GM23248 (cell line): ENCODE measurements at regions not wholly inside any gene's neighbourhood (a gene's known extent, or its start where the extent isn't known, plus 50 kb on each side); places are given as distances from the start of the nearest gene placed in this dataset.

ENCODE experiments used
- DNase-seq: peaks from one replicate; pipeline ENCODE4 v3.0.0-alpha.2; 2015
- H2AFZ ChIP-seq: fragments of 200-600 bp; sonication (generic); 2 replicates; pipeline ENCODE4 v1.6.1; 2016; ENCODE audit warnings: antibody characterized with exemption
- H3F3A ChIP-seq: fragments of 200-600 bp; sonication (generic); 2 replicates; pipeline ENCODE4 v1.6.1; 2016; ENCODE audit warnings: mild to moderate bottlenecking, antibody characterized with exemption, mixed run types; ENCODE audit not compliant: insufficient read depth
- H3K27ac ChIP-seq: fragments of 200-600 bp; sonication (generic); 2 replicates; pipeline ENCODE4 v1.5.1; 2016; ENCODE audit warnings: mild to moderate bottlenecking
- H3K27me3 ChIP-seq: fragments of 200-600 bp; sonication (generic); replicated peaks from 2 replicates; pipeline ENCODE4 v1.6.1; 2016; ENCODE audit warnings: mild to moderate bottlenecking; ENCODE audit not compliant: insufficient read depth
- H3K36me3 ChIP-seq: fragments of 200-600 bp; sonication (generic); 2 replicates; pipeline ENCODE4 v1.6.1; 2016; ENCODE audit warnings: low read depth, mild to moderate bottlenecking
- H3K4me1 ChIP-seq: fragments of 200-600 bp; sonication (generic); 2 replicates; pipeline ENCODE4 v1.6.1; 2016; ENCODE audit warnings: mild to moderate bottlenecking; ENCODE audit not compliant: insufficient read depth
- H3K4me2 ChIP-seq: fragments of 200-600 bp; sonication (generic); one replicate; pipeline ENCODE4 v1.6.1; 2016; ENCODE audit warnings: mild to moderate bottlenecking; ENCODE audit not compliant: unreplicated experiment
- H3K4me3 ChIP-seq: fragments of 200-600 bp; sonication (generic); 2 replicates; pipeline ENCODE4 v1.5.1; 2016; ENCODE audit warnings: mild to moderate bottlenecking
- H3K79me2 ChIP-seq: fragments of 200-600 bp; sonication (generic); 2 replicates; pipeline ENCODE4 v1.6.1; 2016; ENCODE audit warnings: mild to moderate bottlenecking; ENCODE audit not compliant: insufficient read depth
- H3K9ac ChIP-seq: fragments of 200-600 bp; sonication (generic); 2 replicates; pipeline ENCODE4 v1.6.1; 2016; ENCODE audit warnings: mild to moderate bottlenecking
- H3K9me2 ChIP-seq: fragments of 200-600 bp; sonication (generic); 2 replicates; pipeline ENCODE4 v1.6.1; 2016; ENCODE audit warnings: mixed run types, mild to moderate bottlenecking, moderate library complexity; ENCODE audit not compliant: insufficient read depth
- H3K9me3 ChIP-seq: fragments of 200-600 bp; sonication (generic); one replicate; pipeline ENCODE4 v1.6.1; 2017; ENCODE audit warnings: low read depth
- H4K20me1 ChIP-seq: fragments of 200-600 bp; sonication (generic); 2 replicates; pipeline ENCODE4 v1.6.0; 2016; ENCODE audit not compliant: insufficient read depth
- EZH2 ChIP-seq: fragments of 200-600 bp; sonication (generic); IDR thresholded peaks from 2 replicates; pipeline ENCODE4 v1.6.1; 2018; ENCODE audit warnings: antibody characterized with exemption, mild to moderate bottlenecking; ENCODE audit not compliant: insufficient read depth, poor library complexity, severe bottlenecking
- EZH2phosphoT487 ChIP-seq: fragments of 200-600 bp; sonication (generic); IDR thresholded peaks from 2 replicates; pipeline ENCODE4 v1.6.1; 2018; ENCODE audit warnings: antibody characterized with exemption, moderate library complexity, mild to moderate bottlenecking, low read depth; ENCODE audit not compliant: insufficient read depth
- WGBS, 2 experiments: methylation state at CpG; one replicate each; pipeline ENCODE4 v1.1.6; 2015 to 2017; ENCODE audit warnings: low lambda C conversion rate in 2 of 2, low coverage in 1 of 2; ENCODE audit errors: missing lambda C conversion rate in 2 of 2; 5-methylcytosine and 5-hydroxymethylcytosine counted together
- in situ Hi-C: fragments of 300-500 bp; cut with MboI; formaldehyde crosslinking; loops from 2 replicates; pipeline ENCODE4 v1.15.0; 2020

DNA sequence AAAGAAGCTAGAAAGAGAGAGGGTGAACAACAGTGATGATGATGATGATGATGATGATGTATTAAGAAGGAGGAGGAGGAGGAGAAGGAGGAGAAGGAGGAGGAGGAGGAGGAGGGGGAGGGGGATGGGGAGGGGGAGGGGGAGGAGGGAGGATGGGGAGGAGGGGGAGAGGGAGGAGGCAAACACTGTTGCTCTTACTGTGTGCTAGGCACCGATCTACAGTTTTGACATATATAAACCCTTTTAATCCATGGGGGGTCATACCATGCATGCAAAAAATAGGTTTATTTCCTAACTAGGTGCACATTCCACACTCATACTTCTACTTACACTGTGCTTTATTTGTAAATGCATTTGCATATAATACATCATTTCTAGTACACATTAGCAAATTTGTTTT is 482.8 kb upstream of the FAM241A start:
- DNase-seq: no peak
- Histone ChIP-seq H3K36me3 (no peaks in the 10 kb centered on the region), H3K27ac (no peak overlapping the region), H3K9me3 (no peaks in the 10 kb centered on the region), H3K9me2 (no peaks in the 10 kb centered on the region), H3K4me2 (no peak overlapping the region), H4K20me1 (no peaks in the 10 kb centered on the region), H3K27me3 (no peaks in the 10 kb centered on the region), H2AFZ (no peak overlapping the region), H3K9ac (no peak overlapping the region), H3K4me3 (no peak overlapping the region), H3F3A (no peaks in the 10 kb centered on the region), H3K79me2 (no peaks in the 10 kb centered on the region), H3K4me1 (0 out of 2 replicates have a peak, but pooled peaks cover 4% of the 10 kb centered on the region)
- TF ChIP-seq EZH2phosphoT487: no peak
- TF ChIP-seq EZH2: no peak
- in situ Hi-C loops: no loop called here
- 55 to 78% methylated on average over 1 of the region's 1 CpG for WGBS, 2 experiments

DNA sequence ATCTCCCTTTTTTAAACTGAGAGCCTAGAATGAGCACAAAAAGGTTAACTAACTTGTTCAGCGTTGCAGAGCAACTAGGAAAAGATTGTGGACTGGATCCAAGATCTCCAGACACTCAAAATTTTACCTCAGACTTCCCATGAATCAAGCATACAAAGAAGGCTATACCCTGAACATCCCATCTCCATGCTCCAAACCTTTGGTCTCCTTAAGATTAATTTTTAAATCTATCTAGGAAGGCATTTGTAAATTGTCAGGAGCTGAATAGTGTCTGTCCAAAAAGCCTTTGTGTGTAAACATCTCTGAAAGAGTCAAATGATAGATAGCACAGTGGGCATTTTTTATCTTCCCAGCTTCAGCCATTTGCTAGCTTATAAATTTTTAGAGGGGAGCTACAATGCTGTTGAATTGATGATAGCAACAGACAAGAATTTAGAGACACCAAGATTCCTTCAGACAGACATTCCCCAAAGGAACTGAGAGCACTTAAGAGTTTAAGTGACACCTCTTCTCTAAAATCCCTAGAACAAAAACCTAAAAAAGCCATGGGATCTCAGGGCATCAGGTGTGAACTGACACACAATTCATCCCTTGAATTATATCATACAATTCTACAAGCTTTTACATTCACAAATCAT is 480.8 kb upstream of the FAM241A start:
- in situ Hi-C loops: no loop called here
- H3K36me3 ChIP-seq: no peaks in the 10 kb centered on the region
- H3K4me2 ChIP-seq: no peak overlapping the region
- DNase-seq: no peak
- H3K27ac ChIP-seq: no peak overlapping the region
- no peaks in the 10 kb centered on the region for H4K20me1 ChIP-seq
- H3K4me1 ChIP-seq: 0 out of 2 replicates have a peak, but pooled peaks cover 4% of the 10 kb centered on the region
- no peaks in the 10 kb centered on the region for H3K79me2 ChIP-seq
- H2AFZ ChIP-seq: peak overlapping the region; percentile 45; the same call in 1 of the 2 replicates
- H3K4me3 ChIP-seq: no peak overlapping the region
- 14% methylated on average over 1 of the region's 1 CpG for WGBS, 2 experiments
- TF ChIP-seq EZH2phosphoT487 (no peak), EZH2 (no peak)
- H3K27me3 ChIP-seq: no peaks in the 10 kb centered on the region
- H3K9ac ChIP-seq: no peak overlapping the region
- H3K9me2 ChIP-seq: no peaks in the 10 kb centered on the region
- H3K9me3 ChIP-seq: no peaks in the 10 kb centered on the region
- H3F3A ChIP-seq: no peaks in the 10 kb centered on the region

DNA sequence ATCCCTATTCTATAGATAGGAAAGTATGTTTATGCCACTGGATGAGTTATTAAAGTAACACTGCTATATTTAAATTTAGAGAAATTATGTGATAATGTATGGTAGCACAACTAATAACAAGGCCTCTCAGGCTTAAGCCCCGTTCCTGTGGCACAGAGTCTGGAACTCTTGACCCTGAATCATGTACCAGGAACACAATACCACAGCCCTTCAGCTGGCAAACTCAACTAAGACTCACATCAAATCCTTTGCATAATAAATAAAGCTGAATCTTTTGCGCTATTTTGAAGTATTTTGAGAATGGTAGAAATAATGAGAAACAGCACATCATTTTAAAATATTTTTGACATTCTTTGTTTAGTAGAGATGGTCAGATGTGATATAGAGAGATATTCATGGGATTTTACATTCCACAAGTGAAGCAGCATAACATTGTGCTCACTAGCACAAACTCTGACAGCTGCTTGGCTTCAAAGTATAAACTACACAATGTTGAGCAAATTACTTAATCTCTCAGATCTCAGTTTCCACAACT is 478.4 kb upstream of the FAM241A start:
- Histone ChIP-seq H4K20me1 (no peaks in the 10 kb centered on the region), H3K4me2 (no peak overlapping the region), H2AFZ (no peak overlapping the region), H3K9me2 (no peaks in the 10 kb centered on the region), H3K4me3 (no peak overlapping the region), H3K27me3 (no peaks in the 10 kb centered on the region), H3K79me2 (no peaks in the 10 kb centered on the region), H3K9ac (no peak overlapping the region), H3K27ac (no peak overlapping the region), H3F3A (no peaks in the 10 kb centered on the region), H3K4me1 (0 out of 2 replicates have a peak, but pooled peaks cover 4% of the 10 kb centered on the region), H3K9me3 (no peaks in the 10 kb centered on the region), H3K36me3 (no peaks in the 10 kb centered on the region)
- DNase-seq: no peak
- WGBS, 2 experiments: 59 to 79% methylated on average over 2 of the region's 2 CpGs
- TF ChIP-seq EZH2: no peak
- TF ChIP-seq EZH2phosphoT487: no peak
- in situ Hi-C loops: no loop called here

DNA sequence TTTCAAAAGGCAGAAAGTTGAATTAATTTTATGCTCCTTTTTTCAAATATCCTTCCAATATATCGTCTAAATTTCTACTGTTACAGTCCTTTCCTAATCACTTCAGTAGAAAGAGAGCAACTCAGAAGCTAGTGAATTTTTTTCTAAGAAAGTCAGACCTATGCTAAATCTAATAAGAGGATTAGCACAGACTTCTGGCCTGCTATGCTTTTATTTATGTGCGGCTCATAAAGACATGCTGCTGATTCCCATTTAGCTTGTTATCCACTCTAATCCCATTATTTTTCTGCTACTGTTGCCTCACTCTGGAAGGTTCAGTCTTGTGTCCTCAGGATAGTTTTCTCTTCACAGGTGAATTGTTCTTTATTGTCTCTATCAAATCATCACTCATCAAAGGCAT is 473.5 kb upstream of the FAM241A start:
- no peaks in the 10 kb centered on the region for H3K36me3 ChIP-seq
- 0 out of 2 replicates have a peak, but pooled peaks cover under 1% of the 10 kb centered on the region for H3F3A ChIP-seq
- no peaks in the 10 kb centered on the region for H3K27me3 ChIP-seq
- in situ Hi-C loops: no loop called here
- H3K79me2 ChIP-seq: no peaks in the 10 kb centered on the region
- H3K27ac ChIP-seq: no peak overlapping the region
- no peak overlapping the region for H2AFZ ChIP-seq
- H3K9ac ChIP-seq: no peak overlapping the region
- WGBS, 2 experiments: 34 to 43% methylated on average over 2 of the region's 2 CpGs
- no peak for TF ChIP-seq EZH2phosphoT487
- TF ChIP-seq EZH2: no peak
- H3K4me1 ChIP-seq: peaks cover 4% of the 10 kb centered on the region
- H3K4me2 ChIP-seq: no peak overlapping the region
- no peaks in the 10 kb centered on the region for H3K9me2 ChIP-seq
- no peak overlapping the region for H3K4me3 ChIP-seq
- H3K9me3 ChIP-seq: no peaks in the 10 kb centered on the region
- no peaks in the 10 kb centered on the region for H4K20me1 ChIP-seq
- no peak for DNase-seq

DNA sequence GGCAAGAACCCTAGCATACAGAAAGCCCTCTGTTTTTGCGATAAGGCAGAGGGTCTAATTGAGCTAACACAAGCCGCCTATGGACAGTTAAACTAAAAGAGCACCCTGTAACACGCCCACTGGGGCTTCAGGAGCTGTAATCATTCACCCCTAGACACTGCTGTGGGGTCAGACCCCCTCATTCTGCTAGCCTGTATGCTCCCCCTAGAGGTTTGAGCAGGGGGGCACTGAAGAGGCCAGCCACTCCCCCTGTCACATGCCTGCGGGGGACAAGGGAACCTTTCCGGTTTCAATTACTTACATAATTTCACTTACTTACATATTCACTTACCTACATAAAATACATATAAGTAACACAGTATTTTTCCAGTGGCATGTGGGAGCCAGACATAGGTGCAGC is 469.5 kb upstream of the FAM241A start:
- 93 to 98% methylated on average over 5 of the region's 5 CpGs for WGBS, 2 experiments
- Histone ChIP-seq H3K9me2 (no peaks in the 10 kb centered on the region), H3F3A (peaks cover 33% of the 10 kb centered on the region), H3K79me2 (no peaks in the 10 kb centered on the region), H3K4me2 (no peak overlapping the region), H3K27me3 (no peaks in the 10 kb centered on the region), H3K9me3 (no peaks in the 10 kb centered on the region), H4K20me1 (no peaks in the 10 kb centered on the region), H3K4me1 (peaks cover 40% of the 10 kb centered on the region), H3K4me3 (no peak overlapping the region), H3K27ac (no peak overlapping the region), H3K36me3 (no peaks in the 10 kb centered on the region), H3K9ac (no peak overlapping the region), H2AFZ (no peak overlapping the region)
- in situ Hi-C loops: no loop called here
- TF ChIP-seq EZH2 (no peak), EZH2phosphoT487 (no peak)
- DNase-seq: no peak
